Stimulated activated CD8-positive, alpha-beta memory T cell treated with anti-CD3 and anti-CD28 coated beads, Interleukin-7, amount 100 ng/mL, for 24 hours (primary cell): ENCODE measurements at regions not wholly inside any gene's neighbourhood (a gene's known extent, or its start where the extent isn't known, plus 50 kb on each side); places are given as distances from the start of the nearest gene placed in this dataset.

Experiments used
- DNase-seq: peaks from one replicate; pipeline ENCODE4 v3.0.0-alpha.2; 2020; ENCODE audit warnings: low read depth

GRCh38 chr1:34656299-34656698, 98.5 kb upstream of the GJB5 start:
- no peak for DNase-seq

- no peak for DNase-seq
These were observed 98.1 kb upstream of the GJB5 start for GRCh38 chr1:34656731-34657130.

- DNase-seq, result no peak
These were observed 97.6 kb upstream of the GJB5 start for GRCh38 chr1:34657266-34657665.

DNA sequence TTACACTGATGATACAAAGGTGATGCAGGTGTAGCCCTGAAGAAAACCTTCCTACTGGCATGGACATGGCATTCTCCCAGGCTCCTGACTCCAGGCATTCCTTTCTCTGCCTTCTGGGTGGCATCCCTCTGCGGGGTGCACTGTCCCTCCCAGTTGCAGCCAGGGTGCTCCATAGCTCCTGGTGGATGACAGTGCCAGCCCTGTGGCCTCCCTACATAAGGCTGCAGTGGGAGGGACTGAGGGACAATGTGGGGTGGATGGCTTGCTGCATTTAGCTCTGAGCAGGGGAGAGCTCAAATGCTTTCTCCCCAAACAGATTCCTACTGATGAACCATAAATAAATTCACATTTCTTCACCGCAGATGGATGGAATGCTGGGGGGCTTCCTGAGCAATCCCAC, 97.0 kb upstream of the GJB5 start:
- no peak for DNase-seq

DNA sequence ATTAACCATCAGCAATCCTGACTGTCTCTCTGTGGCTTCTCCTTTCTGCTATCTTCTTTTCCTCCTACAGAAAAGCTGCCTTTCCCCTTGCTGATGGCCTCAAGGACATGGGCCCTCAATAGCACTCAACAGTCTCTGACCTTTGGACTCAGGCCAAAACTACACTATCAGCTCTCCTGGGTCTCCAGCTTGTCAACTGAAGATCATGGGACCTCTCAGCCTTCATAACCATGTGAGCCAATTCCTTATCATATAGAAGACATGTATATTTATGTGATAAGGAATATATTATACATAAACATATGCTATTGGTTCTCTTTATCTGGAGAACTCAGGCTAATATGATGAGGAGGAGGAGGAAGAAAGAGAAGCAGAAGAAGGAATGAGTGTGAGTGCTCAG, 91.8 kb upstream of the GJB5 start:
- DNase-seq, result no peak

- no peak for DNase-seq
These were observed 86.8 kb upstream of the GJB5 start for GRCh38 chr1:34668063-34668462.

DNA sequence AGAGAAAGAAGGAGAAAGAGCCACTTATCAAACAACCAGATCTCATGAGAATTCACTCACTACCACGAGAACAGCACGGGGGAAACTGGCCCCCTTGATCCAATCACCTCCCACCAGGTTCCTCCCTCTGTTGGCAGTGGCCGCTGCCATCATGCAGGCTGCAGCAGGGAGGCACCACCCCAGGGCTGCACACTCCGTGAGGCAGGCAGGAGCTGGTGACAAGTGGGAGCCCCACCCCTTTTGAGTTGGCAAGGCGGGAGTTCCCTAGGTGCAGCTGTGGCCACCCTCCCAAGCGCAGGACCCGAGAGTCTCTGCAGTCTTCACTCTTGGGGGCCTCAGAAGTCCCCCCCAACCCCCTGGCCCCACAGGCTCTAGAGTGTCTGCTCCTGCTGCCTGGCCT, 83.9 kb upstream of the GJB5 start:
- no peak for DNase-seq

DNA sequence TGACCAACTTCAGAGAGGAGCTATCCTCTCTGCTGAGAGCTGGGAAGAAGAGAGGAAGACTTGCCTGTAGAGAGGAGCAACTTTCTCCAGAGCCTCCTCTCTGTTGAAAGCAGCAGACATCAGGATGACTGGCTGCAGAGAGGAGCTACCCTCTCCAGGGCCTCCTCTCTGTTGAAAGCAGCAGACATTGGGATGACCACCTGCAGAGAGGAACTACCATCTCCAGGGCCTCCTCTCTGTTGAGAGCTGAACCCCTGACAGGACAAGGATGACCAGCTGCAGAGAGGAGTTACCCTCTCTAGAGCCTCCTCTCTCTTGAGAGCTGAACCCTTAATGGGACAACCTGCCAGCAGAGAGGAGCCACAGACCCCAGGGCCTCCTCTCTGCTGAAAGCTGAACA, 83.0 kb upstream of the GJB5 start:
- no peak for DNase-seq

GRCh38 chr1:34681480-34682451, 73.1 kb upstream of the GJB5 start:
- peak; percentile 5 for DNase-seq

GRCh38 chr1:34682452-34683223, 72.2 kb upstream of the GJB5 start:
- DNase-seq, result no peak

DNA sequence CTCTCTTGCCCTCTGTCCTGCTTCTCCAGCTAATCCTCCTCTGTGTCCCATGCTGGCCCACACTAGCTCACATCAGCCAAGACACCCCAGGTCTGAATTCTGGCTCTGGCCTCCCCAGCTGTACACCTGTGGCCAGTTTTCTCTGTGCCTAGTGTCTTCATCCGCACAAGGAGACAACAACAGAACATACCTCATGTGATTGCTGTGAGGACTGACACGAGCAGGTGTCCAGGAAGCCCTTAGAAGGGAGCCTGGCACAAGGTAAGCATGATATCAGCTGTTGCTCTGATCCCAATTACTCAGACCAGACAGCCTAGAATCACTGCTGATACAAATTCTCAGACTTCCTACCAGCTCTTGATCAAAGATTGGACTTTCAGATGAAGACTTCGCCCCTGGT, 71.2 kb upstream of the GJB5 start:
- DNase-seq, result no peak

GRCh38 chr1:34684266-34684665, 70.6 kb upstream of the GJB5 start:
- no peak for DNase-seq

- DNase-seq, result no peak
These were observed 69.6 kb upstream of the GJB5 start for GRCh38 chr1:34685225-34685624.

GRCh38 chr1:34686531-34686930, 68.3 kb upstream of the GJB5 start:
- DNase-seq, result no peak

DNA sequence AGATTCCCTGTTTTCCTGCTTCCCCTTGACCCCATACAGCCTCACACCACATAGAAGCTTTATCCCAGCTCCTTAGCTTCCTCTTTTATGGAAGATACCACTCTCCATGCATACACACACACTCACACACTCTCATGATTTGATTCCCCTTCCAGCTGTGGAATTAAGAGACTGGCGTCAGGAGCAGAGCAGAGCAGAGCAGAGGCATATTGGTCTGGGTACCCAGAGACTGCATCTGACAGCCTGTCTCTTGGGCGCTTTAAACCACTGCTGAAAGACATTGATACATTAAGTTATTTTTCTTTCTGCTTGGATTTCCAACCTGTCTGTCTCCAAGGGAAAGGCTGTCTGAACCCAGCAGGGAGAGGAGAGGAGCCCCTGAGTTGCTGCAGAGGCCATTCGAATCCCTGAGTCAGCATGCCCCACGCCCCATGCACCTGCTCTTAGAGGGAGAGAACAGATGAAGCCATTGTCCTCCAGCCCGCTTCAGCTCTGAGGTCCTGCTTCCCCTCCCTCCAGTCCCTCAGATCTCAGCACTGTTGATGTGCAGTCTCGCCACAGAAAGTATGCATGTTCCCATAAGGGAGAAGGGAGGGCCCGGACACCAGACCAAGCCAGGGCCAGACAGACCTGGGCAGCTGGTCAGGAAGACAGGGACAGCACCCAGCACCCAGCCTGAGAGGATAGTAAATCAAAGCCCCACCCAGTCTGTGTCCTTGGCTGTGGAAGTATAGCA, 66.7 kb upstream of the GJB5 start:
- DNase-seq, result no peak

DNA sequence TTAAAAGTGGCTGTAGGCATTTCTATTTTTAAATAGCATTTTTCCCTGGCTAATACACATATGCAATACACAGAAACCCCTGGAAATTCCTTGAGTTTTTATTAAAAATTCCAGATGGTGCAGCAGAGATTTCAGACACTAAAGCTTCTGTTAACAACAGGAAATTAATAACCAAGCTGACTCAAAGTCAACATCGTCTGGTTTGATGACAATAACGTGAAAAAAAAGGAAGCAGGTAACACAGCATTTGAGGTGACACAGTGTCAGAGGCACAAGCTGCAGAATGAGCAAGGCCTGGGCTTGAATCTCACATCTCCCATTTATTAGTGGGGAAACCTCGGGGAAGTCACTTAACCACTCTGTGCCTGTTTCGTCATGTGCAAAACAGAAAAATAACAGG, 64.6 kb upstream of the GJB5 start:
- DNase-seq, result no peak

GRCh38 chr1:34693081-34693480, 61.8 kb upstream of the GJB5 start:
- no peak for DNase-seq

DNA sequence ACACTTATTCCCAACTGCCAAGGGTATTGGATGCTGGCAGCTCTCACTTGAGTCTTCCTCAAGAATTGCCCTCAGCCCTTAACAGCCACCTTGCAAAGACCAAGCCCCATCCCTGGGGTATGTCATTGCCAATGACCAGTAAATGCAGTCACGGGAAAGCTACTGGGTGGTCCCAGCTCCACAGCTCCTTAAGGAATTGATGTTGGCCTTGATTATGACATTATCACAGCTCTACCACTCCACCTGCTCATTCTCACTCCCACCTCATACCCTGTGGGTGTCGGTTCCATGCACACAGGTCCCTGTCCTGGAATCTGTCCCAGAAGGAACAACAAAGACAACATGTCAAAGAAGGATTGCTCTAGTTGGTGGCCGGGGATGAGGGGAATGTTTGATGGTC, 60.5 kb upstream of the GJB5 start:
- no peak for DNase-seq

GRCh38 chr1:34695580-34695979, 59.3 kb upstream of the GJB5 start:
- DNase-seq, result no peak

DNA sequence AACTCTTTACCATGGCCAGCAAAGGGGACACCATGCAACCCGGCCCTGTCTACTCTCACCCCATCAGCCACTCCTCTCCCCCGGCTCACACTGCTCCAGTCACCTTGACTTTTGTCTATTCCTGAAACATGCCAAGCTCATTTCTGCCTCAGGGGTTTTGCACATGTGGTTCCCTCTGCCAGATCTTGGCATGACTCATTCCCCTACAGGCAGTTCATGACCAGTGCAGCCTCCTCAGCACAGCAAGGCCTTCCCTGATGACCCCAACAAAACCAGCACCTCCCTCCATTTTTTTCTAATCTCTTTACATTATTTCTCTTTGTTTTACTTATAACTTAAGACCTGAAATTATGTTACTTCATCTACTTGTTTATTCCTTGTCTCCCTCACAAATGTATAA, 58.6 kb upstream of the GJB5 start:
- no peak for DNase-seq

DNA sequence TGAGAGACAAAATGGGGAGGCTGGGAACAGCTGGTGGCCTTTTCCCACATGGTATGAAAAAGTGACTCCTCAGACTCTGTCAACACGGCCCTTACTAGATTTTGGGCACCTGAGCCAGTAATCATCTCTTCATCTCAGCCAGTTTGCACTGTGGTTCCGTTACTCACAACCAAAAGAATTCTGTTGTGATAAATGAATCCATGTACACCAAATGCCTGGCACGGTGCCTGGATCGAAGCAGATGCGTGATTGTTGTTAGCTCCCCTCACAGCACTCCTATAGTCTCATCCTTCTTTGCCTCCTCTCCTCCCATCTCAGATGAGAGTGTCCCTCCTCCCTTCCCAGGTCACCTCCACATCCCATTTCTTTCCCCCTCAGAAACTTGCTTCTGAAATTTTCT, 57.9 kb upstream of the GJB5 start:
- no peak for DNase-seq

DNA sequence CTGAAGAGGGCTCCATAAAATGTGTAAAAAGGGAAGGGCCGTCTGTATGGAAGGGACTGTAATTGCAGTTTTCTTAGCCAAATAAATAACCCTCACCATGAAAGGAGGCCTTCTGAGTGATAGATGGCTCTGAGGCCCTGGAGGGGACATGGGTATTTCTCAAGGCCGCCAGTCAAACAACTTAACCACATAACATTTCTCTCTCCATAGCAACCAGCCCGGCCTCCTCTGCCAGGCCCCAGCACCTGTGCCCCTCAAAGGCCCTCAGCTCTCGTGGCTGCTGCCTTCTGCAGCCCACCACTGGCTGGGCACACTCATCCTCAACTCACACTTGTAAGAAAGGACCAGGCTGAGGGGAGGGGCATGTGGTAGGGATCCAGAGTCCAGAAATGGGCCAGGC, 57.0 kb upstream of the GJB5 start:
- no peak for DNase-seq
